Stromal cell of bone marrow (primary cell): ENCODE measurements at regions not wholly inside any gene's neighbourhood (a gene's known extent, or its start where the extent isn't known, plus 50 kb on each side); places are given as distances from the start of the nearest gene placed in this dataset.
"Not testable (repeated sequence)": the region's sequence is repeated elsewhere in the genome, so short reads cannot be mapped to it uniquely, and the experiment has no call there.

ENCODE experiments used
- DNase-seq: peaks from one replicate; pipeline ENCODE4 v3.0.0-alpha.2; 2012; ENCODE audit warnings: low read depth

DNA sequence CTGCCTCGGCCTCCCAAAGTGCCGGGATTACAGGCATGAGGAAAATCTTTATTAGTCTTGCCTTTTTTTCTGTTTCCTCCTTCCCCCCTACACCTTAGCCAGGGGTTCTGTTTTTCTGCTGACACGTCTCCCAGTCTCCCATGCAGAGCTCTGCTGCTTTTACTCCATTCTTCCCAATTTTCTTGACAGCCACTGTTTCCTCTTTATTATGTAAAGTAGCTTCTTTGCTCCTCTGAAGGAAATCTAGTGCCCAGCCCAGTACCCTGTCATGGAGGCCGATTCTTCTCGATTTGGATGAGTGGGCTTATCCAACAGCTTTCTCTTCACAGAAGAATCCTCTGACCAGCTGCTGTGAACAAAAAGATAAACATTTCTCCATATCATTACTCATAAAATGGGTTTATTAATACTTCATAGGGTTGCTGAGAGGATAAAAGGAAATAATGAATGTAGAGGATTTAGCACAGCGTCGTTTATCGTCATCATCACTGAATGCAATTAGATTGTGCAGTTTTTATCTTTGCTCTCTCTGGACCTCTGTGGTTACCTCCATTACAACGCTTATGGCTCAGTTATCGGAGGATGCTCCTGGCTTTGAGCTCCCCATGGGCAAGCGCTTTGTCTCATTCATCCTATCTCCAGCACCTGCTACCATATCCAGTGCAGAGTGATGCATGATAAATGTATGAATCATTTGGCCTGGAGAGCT lies 375.6 kb upstream of the C11orf87 start:
- no peak for DNase-seq

DNA sequence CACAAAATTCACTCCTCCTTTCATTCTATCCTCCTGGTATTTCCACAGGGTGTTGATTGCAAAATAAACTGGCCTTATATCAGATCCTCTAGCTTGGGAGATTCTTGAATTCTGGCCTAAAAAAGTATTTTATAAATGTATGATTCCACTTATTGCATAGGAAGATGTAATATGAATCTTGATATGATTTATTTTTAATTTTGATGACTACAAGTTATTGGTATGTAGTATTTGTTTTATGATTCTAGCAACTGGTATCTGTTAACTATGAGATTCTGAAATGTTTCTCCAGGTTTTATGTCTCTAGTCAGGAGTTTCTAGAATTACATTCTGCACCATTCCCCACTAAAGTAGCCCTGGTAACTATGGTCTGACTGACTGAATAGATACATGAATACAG lies 373.9 kb upstream of the C11orf87 start:
- no peak for DNase-seq

DNA sequence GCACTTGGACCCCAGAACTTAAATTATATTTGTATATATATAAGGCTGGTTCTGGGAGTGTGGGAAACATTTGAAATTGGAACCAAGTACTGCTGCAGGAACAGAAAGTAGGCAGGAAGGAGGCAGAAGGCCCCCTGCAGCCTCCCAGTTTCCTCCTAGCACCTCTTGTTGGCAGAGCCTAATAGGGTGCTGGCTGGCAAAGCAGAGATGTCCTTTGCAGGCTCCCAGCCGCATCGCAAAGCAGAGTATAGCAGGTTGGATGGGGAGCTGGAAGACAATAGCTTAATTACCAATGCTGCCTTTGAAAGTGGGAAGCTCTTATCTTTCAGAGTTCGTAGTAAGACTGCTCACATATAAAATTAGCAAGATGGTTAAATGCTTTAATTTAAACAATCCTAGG lies 370.8 kb upstream of the C11orf87 start:
- DNase-seq = no peak

DNA sequence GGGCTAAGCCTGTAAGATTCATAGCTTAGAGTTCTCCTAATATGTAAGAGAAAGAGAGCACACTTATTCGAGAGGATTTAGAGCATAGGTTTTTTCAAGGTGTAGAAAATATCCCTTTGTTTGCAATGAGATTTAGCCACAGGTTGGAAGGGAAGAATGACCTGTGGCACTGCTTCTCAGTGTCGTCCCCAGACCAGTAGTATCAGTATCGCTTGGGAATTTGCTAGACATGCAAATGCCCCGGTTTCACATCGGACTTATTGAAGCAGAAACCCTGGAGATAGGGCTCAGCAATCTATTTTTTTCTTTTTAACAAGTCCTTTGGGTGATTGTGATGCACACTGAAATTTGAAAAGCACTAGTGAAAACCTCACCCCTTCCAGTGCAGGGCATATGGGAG lies 362.6 kb upstream of the C11orf87 start:
- no peak for DNase-seq

DNA sequence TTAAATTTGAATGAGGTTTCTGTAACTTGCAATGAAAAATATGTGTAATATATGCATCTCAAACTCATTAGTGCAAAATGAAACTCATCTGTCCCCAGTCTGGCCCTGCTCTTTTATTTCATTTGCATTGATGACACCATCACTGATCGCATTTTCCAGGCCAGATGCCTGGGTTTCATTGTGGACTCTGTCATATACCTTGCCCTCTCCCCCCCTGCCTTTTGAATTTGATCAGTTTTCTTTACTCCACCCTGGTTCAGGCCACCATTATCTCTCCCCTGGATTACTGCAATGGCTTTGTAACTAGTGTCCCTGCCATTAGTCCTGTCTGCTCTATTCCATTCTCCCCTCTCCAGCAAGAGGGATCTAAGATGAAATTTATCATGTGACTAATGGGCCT lies 360.6 kb upstream of the C11orf87 start:
- no peak for DNase-seq

DNA sequence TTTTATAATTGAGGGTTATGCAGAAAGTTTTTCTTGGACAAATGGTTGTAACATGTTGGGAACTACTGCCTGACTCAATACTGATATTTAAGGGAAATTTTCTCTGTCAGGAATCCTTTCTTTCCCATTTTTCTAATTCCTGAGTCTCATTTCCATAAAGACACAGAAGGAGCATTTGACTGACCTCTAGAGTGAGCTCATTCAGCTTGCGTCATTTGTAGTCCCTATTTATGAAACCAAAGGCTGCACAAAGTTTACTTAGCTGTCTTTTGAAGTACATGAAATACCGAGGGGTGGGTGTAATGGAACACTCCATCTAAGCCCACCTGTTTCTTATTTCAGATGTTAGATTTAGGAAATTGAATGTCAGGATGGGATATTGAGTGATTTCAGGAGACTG lies 359.5 kb upstream of the C11orf87 start:
- peak; percentile 40 for DNase-seq

DNA sequence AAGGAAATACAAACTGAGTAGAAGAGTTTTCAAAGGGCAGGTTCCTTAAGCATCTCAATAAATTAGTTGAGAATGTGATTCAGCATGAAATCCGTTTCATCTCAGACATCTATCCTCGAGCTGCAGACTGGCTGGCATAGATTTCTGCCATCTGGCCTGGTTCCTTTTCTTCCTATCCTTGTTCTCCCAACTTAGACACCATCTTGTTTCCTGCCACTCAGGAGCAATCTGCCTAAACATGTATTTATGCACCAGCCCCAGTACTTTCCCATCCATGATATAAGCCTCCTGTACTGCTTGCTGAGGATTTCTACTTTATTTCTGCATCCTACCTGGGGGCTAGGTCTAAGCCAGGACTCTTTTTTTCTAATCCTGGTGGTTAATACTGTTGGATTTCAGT lies 359.1 kb upstream of the C11orf87 start:
- DNase-seq = no peak

DNA sequence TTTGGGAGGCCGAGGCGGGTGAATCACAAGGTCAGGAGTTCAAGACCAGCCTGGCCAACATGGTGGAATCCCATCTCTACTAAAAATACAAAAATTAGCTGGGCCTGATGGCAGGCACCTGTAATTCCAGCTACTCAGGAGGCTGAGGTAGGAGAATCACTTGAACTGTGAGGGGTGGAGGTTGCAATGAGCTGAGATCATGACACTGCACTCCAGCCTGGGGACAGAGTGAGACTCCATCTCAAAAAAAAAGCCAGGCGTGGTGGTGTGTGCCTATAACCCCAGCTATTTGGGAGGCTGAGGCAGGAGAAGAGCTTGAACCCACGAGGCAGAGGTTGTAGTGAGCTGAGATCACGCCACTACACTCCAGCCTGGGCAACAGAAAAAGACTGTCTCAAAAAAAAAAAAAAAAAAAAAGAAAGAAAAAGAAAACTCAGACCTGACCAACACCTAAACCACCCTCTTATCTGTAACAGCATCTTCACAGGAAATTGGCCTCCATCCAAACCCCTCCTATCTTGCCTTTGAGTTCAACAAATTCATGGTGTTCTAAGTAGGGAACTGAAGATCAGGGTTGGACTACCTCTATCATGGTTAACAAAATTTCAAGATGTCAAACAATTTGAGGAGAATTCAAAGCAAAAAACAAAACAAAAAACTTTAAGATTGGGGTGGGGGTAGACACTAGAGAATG lies 357.2 kb upstream of the C11orf87 start:
- not testable (repeated sequence) for DNase-seq

DNA sequence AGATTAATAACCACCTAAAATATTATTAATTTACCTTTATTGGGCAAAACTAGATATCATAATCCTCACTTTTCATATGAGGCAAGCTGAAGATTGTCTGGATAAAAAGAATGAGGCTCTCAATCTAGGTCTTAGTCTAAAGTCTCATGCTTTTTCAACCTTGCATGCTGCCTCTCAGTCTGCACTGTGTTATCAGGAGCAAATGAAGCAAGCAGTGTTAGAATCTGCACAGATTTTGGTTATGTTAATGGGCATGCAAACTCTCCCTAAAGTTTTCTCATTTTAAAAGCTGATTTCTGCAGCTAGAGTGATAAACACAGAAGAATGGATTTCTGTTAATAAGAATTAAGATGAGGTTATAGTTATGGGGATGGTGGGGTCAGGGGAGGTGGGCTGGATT lies 350.7 kb upstream of the C11orf87 start:
- DNase-seq = no peak

DNA sequence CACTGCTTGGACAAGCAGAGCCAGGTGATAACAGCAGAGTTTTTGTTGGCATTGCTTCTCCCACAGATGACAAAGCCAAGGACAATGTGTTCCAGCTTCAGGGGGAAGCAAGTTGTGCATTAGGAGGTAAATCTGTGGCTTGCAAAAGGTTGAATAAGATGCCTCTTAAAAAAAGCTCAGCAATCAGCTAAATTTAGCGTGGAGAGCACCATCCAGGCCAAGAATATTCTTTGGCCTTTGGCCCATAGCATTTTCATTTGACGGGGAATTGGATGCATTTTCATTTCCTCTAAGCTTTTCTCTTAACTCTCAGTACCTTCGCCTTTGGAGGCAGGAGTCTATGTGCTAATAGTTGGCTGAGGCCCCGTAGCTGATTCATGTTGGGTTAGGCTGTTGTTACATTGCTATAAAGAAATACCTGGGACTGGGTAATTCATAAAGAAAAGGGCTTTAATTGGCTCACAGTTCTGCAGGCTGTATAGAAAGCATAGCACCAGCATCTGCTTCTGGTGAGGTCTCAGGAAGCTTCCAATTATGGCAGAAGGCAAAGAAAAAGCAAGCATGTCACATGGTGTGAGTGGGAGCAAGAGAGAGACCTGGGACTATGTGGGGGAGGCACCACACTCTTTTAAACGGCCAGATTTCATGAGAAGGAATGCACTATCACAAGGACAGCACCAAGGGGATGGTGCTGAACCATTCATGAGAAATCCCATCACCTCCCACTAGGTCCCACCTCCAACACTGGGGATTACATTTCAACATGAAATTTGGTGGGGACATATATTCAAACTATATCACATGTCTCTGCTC lies 350.1 kb upstream of the C11orf87 start:
- DNase-seq = peak; percentile 64

DNA sequence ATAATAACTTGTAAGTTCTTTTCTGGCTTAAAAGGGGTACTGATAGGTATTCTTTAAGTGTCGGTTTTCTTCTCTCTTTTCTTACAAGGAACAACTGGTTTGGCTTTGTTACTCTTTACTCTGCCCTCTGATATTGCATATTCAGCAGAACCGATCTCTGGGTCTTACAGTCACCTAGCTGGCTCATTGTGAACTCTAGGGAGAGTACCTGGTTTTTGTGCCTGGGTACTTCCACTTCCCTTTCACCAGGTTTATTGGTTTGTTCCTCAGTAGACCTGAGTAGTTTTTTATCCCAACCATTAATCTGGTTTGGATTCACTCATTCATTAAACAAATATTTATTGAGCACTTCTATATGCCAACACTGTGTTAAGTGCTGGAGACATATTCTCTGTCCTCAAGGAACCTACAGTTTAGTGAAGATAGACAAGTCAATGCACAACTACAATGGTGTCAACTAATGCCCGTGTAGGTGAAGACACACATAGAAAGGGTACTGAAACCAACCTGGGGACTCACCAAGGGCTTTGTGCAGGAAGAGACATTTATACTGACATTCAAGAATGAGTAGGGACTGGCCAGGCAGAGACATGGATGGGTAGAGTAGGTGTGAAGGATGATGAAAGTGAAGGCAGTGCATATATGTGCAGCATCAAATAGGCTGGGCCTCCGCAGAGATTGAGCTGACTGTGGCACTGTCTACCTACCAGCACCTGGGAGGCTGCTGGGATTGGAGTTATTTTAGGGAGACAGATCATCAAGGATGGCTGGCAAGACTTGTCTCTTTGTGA lies 348.8 kb upstream of the C11orf87 start:
- DNase-seq = no peak

DNA sequence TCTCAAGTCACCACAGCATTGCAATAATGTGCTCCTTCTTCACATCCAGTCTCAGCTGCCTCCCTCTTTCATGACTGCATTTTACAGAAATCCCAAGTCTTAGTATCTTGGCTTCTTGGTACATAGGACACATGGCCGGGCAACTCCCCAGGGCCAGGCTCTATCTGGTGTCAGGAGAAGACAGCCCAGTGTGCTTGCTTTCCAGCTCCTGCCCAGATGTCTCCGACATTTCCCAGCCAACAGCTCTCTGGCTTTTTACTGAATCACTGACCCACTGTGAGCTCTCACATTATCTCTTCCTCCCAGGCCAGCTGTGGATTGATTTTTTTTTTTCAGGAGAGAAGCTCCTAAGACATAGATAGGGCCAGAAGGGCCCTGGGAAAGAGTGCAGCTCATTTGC lies 346.0 kb upstream of the C11orf87 start:
- no peak for DNase-seq

DNA sequence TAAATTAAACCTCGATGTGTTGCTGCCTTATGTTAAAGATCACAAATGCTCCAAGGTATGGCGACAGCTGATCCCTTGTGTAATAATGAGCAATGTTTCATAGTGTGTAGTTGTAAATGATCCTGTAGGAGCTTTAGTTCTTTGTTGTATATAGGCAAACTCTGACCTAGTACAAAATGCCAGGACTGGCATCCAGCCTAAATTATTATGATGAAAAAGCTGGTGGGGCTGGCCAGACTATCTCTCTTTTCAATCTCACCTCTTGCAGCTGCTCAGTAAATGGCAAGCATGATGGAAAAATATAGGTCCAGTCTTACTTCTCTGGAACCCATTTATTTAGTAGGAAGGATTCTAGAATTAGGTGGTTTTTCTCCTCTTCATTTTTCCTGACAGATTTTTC lies 345.1 kb upstream of the C11orf87 start:
- no peak for DNase-seq

DNA sequence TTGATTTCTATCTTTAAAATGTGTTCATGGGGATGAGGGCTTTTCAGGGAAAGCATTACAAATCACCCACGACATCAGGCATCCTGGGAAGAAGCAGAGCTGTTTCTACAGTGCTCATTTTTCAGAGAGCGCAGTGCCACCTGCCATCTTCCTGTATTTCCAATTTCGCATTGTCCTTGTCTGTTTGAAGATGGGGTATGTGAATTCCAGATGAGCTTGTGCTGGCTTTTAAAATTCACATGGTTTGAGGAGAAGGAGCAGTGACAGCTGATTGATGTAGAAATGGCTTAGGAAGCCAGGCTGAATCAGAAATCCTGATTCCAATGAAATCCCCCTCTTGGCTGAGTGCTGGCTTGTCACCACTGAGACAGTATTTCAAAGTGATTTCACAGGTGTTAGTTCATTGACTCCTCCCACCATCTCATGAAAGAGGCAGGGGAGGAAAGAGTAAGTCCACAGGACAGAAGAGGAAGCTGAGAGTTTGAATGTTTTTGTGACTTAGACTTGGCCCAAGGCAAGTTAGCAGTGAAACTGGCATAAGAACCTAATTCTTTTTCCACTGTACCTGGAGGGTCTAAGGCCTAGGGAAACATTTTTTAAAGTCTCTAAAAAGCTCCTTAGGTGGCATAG lies 344.6 kb upstream of the C11orf87 start:
- DNase-seq = no peak

DNA sequence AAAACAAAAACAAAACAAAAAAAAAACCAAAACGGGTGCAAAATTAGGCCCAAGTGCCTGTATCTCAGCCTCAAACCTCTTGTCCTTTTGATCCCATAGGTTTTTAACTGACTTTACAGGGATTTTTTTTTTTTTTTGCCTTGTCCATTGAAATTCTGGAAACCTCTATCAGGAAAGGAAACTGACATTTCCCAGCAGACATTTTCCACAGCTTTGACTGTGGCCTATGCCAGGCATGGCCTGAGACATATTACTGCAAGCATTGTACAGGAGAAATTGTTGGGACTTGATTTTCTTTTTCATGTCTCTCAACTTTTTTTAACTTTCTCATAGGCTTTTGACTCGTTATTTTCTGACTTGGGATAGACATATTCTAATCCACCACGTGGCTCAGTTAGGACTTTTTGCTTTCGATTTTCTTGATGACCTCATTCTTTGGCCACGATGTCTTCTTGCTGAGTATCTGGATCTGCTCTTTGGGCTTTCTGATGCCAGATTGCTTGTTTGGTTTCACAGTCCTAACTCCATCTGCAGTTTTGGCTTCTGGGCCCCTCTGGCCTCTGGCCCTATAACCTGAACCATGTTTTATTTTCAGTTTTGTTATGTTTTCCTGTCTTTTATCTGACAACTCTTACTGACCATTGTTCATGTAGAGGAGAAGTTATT lies 336.1 kb upstream of the C11orf87 start:
- DNase-seq = peak; percentile 70

DNA sequence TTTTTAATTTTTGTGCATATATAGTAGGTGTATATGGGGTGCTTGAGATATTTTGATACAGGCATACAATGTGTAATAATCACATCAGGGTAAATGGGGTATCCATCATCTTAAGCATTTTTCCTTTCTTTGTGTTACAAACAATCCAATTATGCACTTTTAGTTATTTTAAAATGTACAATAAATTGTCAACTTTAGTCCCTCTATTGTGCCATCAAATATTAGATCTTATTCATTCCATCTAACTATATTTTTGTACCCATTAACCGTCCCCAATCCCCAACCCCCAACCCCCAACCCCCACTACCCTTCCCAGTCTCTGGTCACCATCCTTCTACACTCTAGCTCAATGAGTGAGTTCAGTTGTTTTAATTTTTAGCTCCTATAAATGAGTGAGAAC lies 335.1 kb upstream of the C11orf87 start:
- DNase-seq = no peak

DNA sequence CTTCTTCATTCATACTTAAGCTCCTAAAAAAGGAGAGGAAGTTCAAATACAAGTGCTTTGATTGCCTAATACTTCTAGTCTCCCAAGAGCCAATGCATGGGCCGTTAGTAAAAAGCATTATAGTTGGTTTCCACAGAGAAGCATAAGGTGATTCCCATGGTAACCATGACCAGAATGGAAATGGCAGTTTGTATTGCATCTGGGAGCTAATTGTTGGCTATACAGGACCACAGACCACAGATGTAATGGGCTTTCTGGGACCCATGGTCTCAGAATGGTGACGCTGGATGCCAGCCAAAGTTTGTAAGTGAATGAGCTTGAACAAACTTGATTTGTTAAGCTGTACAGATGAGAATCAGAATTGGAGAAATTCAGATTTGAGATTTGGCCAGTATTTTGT lies 333.9 kb upstream of the C11orf87 start:
- no peak for DNase-seq

DNA sequence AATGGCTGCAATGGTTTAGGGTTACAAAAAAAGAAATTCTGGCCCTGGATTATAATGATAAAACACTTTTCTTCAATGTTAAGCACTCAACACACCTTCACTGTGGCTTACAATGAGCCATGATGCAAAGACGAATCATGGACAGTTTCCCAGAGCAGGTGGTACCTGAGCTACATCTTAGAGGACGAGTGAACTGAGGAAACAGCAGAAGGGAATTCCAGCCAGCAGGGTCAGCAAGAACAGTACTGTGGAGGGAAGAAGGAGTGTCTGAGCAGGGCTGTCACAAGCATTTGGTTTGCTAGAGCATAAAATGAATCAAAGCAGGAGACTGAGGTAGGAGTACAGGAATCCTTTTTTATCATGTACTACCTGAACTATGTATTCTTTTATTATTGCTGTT lies 332.8 kb upstream of the C11orf87 start:
- DNase-seq = no peak

DNA sequence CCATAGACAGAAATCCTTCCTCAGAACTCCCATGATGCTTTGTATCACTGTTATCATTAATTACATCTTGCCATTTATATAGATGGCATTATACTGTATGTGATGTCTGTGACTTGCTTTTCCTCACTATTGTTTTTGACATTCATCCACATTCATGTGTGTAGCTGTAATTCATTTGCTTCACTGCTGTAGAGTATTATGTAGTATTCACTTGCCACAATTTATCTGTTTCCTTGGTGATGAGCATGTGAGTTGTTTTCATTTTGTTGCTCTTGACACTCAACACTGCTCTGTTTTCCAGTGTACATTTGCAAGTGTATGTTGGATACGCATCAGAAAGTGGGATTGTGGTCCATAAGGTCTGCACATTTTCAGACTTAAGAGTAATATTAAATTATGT lies 328.6 kb upstream of the C11orf87 start:
- no peak for DNase-seq

DNA sequence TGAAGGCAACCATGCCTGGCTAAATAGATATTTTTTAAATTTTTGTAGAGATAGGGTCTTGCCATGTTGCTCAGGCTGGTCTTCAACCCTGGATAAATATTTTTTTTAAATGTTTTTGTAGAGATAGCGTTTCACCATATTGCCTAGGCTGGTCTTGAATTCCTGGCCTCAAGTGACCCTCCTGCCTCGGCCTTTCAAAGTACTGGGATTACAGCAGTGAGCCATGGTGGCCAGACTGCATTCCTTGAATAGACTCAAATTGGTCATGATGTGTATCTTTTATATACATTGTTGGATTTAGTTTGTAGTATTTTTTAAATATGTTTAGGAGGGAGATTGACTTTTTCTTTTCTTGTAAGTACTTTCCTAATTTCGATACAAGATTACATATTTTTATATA lies 325.7 kb upstream of the C11orf87 start:
- no peak for DNase-seq

DNA sequence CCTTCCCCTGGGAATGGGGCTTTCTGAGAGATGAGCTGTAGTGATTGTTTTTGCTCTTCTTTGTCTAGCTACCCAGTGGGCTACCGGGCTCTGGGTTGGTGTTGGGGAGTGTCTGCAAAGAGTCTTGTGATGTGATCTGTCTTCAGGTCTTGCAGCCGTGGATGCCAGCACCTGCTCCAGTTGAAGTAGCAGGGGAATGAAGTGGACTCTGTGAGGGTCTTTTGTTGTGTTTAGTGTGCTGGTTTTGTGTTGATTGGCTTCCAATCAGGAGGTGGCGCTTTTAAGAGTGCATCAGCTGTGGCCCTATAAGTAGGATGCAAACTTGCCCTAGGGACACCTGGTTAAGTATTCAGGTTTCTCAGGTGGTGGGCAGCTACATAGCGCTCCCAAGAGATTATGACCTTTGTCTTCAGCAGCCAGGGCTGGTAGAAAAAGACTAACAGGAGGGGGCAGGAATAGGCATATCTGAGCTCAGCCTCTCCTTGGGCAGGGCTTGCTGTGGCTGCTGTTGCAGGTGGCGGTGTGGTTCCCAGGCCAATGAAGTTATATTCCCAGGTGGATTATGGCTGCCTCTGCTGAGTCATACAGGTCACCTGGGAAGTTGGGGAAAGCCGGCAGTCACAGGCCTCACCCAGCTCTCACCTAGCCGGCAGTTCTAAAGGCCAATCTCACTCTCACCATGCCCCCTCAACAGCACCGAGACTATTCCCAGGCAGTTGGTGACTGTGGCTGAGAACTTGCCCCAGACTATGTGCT lies 315.7 kb upstream of the C11orf87 start:
- DNase-seq = no peak
